Tibial nerve (tissue), 4 donors: ENCODE measurements at regions not wholly inside any gene's neighbourhood (a gene's known extent, or its start where the extent isn't known, plus 50 kb on each side); places are given as distances from the start of the nearest gene placed in this dataset.

Experiments
- CTCF ChIP-seq, 5 experiments: fragments of 200-600 bp in 3 of 5; fragments of 450-650 bp in 2 of 5; sonication (generic) in 3 of 5; IDR thresholded peaks; one replicate each; pipeline ENCODE4 v1.5.1; 2016 to 2019; ENCODE audit warnings: antibody characterized with exemption in 5 of 5, mild to moderate bottlenecking in 3 of 5, moderate library complexity in 2 of 5
- EP300 ChIP-seq, 2 donors: sonication (generic); formaldehyde crosslinking; IDR thresholded peaks; one replicate each; pipeline ENCODE4 v1.6.1; 2017; ENCODE audit warnings: antibody characterized with exemption in 2 of 2, mild to moderate bottlenecking in 1 of 2

GRCh38 chr5:158393457-158393856 lies 534.5 kb upstream of the CLINT1 start:
- no peak for TF ChIP-seq EP300 (IDR thresholded peaks at IDR 0.05)
- TF ChIP-seq CTCF (IDR thresholded peaks at IDR 0.05), result no peak
